PC-3 (cell line): ENCODE measurements at regions not wholly inside any gene's neighbourhood (a gene's known extent, or its start where the extent isn't known, plus 50 kb on each side); places are given as distances from the start of the nearest gene placed in this dataset.

Experiments used
- ATAC-seq: fragments of 200-7000 bp; cut with Tn5 transposase; 2 replicates; pipeline ENCODE4 v1.9.1; 2020; ENCODE audit warnings: mild to moderate bottlenecking, moderate library complexity
- BruUV-seq: library from RNA; stranded (reverse); fragments of 400-500 nt; replicated peaks from 2 replicates; lab custom pipeline; 2021; lab: Mats Ljungman, UMichigan
- CTCF ChIA-PET: fragments of 300-600 bp; sonication (Branson Sonifier 250); formaldehyde crosslinking; loops from one replicate; lab custom pipeline; 2022; ENCODE audit warnings: antibody characterized with exemption; lab: Charles Lee
- POLR2A ChIA-PET: fragments of 300-600 bp; sonication (Branson Sonifier 250); formaldehyde crosslinking; loops from one replicate; lab custom pipeline; 2022; ENCODE audit warnings: antibody characterized with exemption; ENCODE audit not compliant: unreplicated experiment; lab: Charles Lee
- DNase-seq: peaks from one replicate; pipeline ENCODE4 v3.0.0-alpha.2; 2015
- H2AFZ ChIP-seq: fragments of 300-600 bp; sonication (generic); 2 replicates; pipeline ENCODE4 v1.6.0; 2016; ENCODE audit warnings: antibody characterized with exemption, low read length
- H3F3A ChIP-seq: fragments of 300-600 bp; sonication (generic); one replicate; pipeline ENCODE4 v1.6.0; 2017; ENCODE audit warnings: antibody characterized with exemption, low read length, control low read depth, mild to moderate bottlenecking; ENCODE audit not compliant: unreplicated experiment
- H3K27ac ChIP-seq: fragments of 300-600 bp; sonication (generic); 2 replicates; pipeline ENCODE4 v1.5.1; 2016; ENCODE audit warnings: mild to moderate bottlenecking, low read length
- H3K27me3 ChIP-seq: fragments of 300-600 bp; sonication (generic); 2 replicates; pipeline ENCODE4 v1.6.1; 2016; ENCODE audit warnings: low read length, mixed read lengths
- H3K36me3 ChIP-seq: fragments of 300-600 bp; sonication (generic); 2 replicates; pipeline ENCODE4 v1.6.1; 2016; ENCODE audit warnings: low read depth, mixed run types, low read length, mixed read lengths
- H3K4me1 ChIP-seq: fragments of 300-600 bp; sonication (generic); 2 replicates; pipeline ENCODE4 v1.5.1; 2016; ENCODE audit warnings: low read length; ENCODE audit not compliant: insufficient read depth
- H3K4me2 ChIP-seq: fragments of 300-600 bp; sonication (generic); 2 replicates; pipeline ENCODE4 v1.6.0; 2016; ENCODE audit warnings: low read length
- H3K4me3 ChIP-seq: fragments of 300-600 bp; sonication (generic); 2 replicates; pipeline ENCODE4 v1.5.1; 2016; ENCODE audit warnings: mild to moderate bottlenecking, low read length, mixed read lengths
- H3K79me2 ChIP-seq: fragments of 300-600 bp; sonication (generic); 2 replicates; pipeline ENCODE4 v1.6.1; 2017; ENCODE audit warnings: low read length, mixed read lengths
- H3K9ac ChIP-seq: fragments of 300-600 bp; sonication (generic); 2 replicates; pipeline ENCODE4 v1.6.0; 2016; ENCODE audit warnings: mild to moderate bottlenecking, low read length
- H3K9me2 ChIP-seq: fragments of 300-600 bp; sonication (generic); replicated peaks from 2 replicates; pipeline ENCODE4 v1.6.1; 2016; ENCODE audit warnings: mixed run types, low read length, mixed read lengths
- H3K9me3 ChIP-seq: fragments of 300-600 bp; sonication (generic); 2 replicates; pipeline ENCODE4 v1.6.1; 2016; ENCODE audit warnings: low read length, mixed read lengths
- H4K20me1 ChIP-seq: fragments of 300-600 bp; sonication (generic); 2 replicates; pipeline ENCODE4 v1.6.1; 2016; ENCODE audit warnings: low read length, mixed read lengths
- EZH2 ChIP-seq: fragments of 300-600 bp; sonication (generic); IDR thresholded peaks from one replicate; pipeline ENCODE4 v1.6.1; 2017; ENCODE audit warnings: antibody characterized with exemption, mild to moderate bottlenecking, low read length; ENCODE audit not compliant: unreplicated experiment
- EZH2phosphoT487 ChIP-seq: fragments of 300-600 bp; sonication (generic); IDR thresholded peaks from 2 replicates; pipeline ENCODE4 v1.6.1; 2018; ENCODE audit warnings: mild to moderate bottlenecking, antibody characterized with exemption, low read length, borderline replicate concordance
- intact Hi-C: fragments of 100-400 bp; cut with micrococcal nuclease; formaldehyde crosslinking; loops from 2 replicates; pipeline ENCODE4 v1.9.0; 2023
- TF ChIP-seq, protein P1 (sequence below): fragments of 300-600 bp; sonication (generic); conservative IDR thresholded peaks from 2 replicates; pipeline ENCODE4 v1.5.1; 2017; ENCODE audit warnings: antibody characterized with exemption, low read depth, mild to moderate bottlenecking, low read length

GRCh38 chr11:115961159-115962003, 457.2 kb upstream of the CADM1 start:
- CTCF ChIA-PET: no interaction called here
- H3K9ac ChIP-seq: no peak overlapping the region
- no peak overlapping the region for H3K27ac ChIP-seq
- no peaks in the 10 kb centered on the region for H4K20me1 ChIP-seq
- no peaks in the 10 kb centered on the region for H3K4me1 ChIP-seq
- POLR2A ChIA-PET: no interaction called here
- H3K36me3 ChIP-seq: no peaks in the 10 kb centered on the region
- H3K4me3 ChIP-seq: no peak overlapping the region
- TF ChIP-seq EZH2phosphoT487 (no peak), EZH2 (no peak)
- TF ChIP-seq, protein P1, sequence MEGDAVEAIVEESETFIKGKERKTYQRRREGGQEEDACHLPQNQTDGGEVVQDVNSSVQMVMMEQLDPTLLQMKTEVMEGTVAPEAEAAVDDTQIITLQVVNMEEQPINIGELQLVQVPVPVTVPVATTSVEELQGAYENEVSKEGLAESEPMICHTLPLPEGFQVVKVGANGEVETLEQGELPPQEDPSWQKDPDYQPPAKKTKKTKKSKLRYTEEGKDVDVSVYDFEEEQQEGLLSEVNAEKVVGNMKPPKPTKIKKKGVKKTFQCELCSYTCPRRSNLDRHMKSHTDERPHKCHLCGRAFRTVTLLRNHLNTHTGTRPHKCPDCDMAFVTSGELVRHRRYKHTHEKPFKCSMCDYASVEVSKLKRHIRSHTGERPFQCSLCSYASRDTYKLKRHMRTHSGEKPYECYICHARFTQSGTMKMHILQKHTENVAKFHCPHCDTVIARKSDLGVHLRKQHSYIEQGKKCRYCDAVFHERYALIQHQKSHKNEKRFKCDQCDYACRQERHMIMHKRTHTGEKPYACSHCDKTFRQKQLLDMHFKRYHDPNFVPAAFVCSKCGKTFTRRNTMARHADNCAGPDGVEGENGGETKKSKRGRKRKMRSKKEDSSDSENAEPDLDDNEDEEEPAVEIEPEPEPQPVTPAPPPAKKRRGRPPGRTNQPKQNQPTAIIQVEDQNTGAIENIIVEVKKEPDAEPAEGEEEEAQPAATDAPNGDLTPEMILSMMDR: no peak
- no peak overlapping the region for H2AFZ ChIP-seq
- no peaks in the 10 kb centered on the region for H3K9me2 ChIP-seq
- H3K79me2 ChIP-seq: no peaks in the 10 kb centered on the region
- intact Hi-C loops: no loop called here
- no peaks in the 10 kb centered on the region for H3F3A ChIP-seq
- BruUV-seq: no TSS peak
- no peak overlapping the region for H3K4me2 ChIP-seq
- ATAC-seq (no peak), DNase-seq (no peak)
- H3K27me3 ChIP-seq: no peaks in the 10 kb centered on the region
- H3K9me3 ChIP-seq: peaks cover 15% of the 10 kb centered on the region

DNA sequence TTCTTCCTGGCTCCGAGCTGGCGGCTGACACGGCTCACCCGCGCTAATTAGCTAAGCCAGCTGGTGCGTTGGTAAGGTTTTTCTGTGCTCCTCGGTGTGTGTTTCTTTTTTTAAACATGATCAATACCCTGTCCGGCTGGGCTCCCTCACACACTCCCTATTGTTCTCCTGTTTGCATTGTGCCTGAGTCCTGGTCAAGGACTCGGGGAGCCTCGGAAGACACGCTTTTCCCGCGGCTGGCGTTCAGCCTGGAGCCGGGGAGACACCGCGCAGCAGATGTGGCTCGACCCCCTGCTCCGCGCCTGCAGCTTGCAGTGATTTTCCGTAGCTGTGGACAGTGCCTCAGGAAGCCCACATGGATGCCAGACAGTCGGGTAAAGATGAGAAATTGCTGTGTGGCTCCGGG, 454.9 kb upstream of the CADM1 start:
- Histone ChIP-seq H3K9me2 (no peaks in the 10 kb centered on the region), H3K9me3 (peaks cover 16% of the 10 kb centered on the region), H3K27ac (no peak overlapping the region), H3K9ac (no peak overlapping the region), H4K20me1 (no peaks in the 10 kb centered on the region), H3K4me2 (no peak overlapping the region), H3K79me2 (no peaks in the 10 kb centered on the region), H3K36me3 (no peaks in the 10 kb centered on the region), H3K27me3 (no peaks in the 10 kb centered on the region), H3K4me3 (no peak overlapping the region), H2AFZ (no peak overlapping the region), H3F3A (no peaks in the 10 kb centered on the region), H3K4me1 (no peaks in the 10 kb centered on the region)
- intact Hi-C loops: no loop called here
- TF ChIP-seq, protein P1: no peak
- no peak for TF ChIP-seq EZH2
- no peak for TF ChIP-seq EZH2phosphoT487
- ATAC-seq (no peak), DNase-seq (no peak)
- CTCF ChIA-PET: no interaction called here
- POLR2A ChIA-PET: no interaction called here
- BruUV-seq: no TSS peak
